C4-2B (cell line): ENCODE measurements at regions not wholly inside any gene's neighbourhood (a gene's known extent, or its start where the extent isn't known, plus 50 kb on each side); places are given as distances from the start of the nearest gene placed in this dataset.

ENCODE experiments used
- H3K27ac ChIP-seq: fragments of 450-650 bp; 2 replicates; pipeline ENCODE4 v1.5.1; 2017
- ZFX ChIP-seq: fragments of 450-650 bp; IDR thresholded peaks from 2 replicates; pipeline ENCODE4 v1.6.1; 2017
- TF ChIP-seq, protein P1 (sequence below): fragments of 450-650 bp; conservative IDR thresholded peaks from 2 replicates; pipeline ENCODE4 v1.5.1; 2017; ENCODE audit warnings: mild to moderate bottlenecking

DNA sequence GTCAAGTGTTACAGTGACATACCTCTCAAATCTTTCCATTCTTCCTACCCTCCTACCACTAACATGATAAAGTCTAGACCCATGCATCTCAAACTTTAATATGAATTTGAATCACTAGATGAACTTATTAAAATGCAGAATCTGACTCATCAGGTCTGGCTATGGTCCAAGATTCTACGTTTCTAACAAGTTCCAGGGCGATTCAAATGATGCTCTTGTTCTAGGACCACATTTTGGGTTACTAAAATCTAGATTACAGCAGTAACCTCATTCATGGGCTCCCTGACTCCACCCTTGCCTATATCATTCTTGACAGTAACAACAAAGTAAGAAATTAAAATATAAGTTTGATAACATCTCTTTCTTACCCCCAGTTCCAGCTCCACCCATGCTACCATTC is 124.8 kb upstream of the LSM8 start:
- TF ChIP-seq, protein P1, sequence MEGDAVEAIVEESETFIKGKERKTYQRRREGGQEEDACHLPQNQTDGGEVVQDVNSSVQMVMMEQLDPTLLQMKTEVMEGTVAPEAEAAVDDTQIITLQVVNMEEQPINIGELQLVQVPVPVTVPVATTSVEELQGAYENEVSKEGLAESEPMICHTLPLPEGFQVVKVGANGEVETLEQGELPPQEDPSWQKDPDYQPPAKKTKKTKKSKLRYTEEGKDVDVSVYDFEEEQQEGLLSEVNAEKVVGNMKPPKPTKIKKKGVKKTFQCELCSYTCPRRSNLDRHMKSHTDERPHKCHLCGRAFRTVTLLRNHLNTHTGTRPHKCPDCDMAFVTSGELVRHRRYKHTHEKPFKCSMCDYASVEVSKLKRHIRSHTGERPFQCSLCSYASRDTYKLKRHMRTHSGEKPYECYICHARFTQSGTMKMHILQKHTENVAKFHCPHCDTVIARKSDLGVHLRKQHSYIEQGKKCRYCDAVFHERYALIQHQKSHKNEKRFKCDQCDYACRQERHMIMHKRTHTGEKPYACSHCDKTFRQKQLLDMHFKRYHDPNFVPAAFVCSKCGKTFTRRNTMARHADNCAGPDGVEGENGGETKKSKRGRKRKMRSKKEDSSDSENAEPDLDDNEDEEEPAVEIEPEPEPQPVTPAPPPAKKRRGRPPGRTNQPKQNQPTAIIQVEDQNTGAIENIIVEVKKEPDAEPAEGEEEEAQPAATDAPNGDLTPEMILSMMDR: no peak
- no peak for TF ChIP-seq ZFX
- no peak overlapping the region for H3K27ac ChIP-seq

DNA sequence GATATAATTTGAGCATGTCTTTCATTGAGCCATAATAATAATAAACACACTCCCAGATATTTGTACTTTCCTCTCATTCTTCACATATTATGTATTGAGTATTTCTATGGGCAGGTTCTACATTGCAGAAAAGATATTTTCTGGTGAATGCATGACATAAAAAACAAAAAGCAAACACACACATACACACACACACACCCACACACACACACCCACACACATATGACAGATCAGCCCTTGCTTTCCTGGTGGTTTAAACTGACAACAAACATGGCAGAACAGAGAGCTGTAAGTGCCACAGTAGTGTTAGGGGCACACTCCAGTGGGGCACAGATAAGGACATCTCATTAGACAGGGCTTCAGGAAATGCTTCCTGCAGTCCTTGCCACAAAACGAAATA is 123.3 kb upstream of the LSM8 start:
- H3K27ac ChIP-seq: no peak overlapping the region
- TF ChIP-seq ZFX: no peak
- TF ChIP-seq, protein P1: no peak

DNA sequence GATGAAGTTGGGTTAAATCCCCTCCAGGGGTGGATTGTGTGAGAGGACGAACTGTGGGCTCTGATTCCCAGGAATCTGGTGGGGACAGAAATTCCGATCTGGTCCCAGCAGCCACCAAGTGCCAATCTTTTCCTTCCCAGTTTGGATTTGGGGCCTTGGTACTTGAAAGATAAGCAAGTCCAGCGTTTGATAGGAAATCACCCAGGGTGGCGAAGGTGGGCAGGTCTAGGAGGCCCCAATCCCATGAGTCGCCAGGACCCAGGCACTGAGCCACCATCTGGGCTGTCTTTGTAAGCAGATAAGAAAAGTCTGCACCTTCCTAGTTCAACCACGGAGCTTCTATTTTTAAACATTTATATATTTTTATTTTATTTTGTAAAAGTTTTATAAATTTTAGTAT is 122.6 kb upstream of the LSM8 start:
- TF ChIP-seq, protein P1: no peak
- no peak for TF ChIP-seq ZFX
- H3K27ac ChIP-seq: no peak overlapping the region

DNA sequence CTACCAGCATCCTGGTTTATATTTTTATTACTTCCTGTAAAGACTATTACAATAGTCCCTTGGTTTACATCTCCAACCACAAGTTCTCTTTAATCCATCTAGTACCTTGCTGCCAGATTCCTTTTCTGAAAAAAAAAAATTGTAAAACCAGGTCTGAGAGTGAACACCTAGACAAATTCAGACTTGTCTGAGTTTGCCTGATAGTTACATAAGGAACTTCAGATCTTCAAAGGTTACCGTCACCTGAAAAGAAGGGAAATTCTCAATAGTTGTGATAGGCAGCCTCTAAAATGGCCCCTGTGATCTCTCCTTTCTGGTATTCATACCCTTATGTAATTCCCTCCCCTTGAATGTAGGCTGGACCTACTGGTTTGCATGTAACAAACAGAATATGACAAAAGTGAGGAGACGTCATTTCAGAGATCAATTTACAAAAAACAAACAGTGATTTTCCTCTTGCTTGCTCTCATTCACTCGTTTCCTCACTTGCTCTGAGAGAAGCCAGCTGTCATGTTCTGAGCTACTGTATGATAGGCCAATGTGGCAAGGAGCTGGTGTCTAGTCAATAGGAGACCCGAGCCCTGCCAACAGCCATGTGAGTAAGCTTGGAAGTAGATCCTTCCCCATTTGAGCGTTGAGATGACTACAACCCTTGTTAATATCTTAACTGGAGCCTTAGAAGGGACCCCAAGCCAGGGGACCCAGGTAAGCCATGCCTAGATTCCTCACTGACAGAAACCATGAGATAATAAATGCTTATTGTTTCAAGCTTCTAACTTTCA is 110.9 kb upstream of the LSM8 start:
- H3K27ac ChIP-seq: no peak overlapping the region

DNA sequence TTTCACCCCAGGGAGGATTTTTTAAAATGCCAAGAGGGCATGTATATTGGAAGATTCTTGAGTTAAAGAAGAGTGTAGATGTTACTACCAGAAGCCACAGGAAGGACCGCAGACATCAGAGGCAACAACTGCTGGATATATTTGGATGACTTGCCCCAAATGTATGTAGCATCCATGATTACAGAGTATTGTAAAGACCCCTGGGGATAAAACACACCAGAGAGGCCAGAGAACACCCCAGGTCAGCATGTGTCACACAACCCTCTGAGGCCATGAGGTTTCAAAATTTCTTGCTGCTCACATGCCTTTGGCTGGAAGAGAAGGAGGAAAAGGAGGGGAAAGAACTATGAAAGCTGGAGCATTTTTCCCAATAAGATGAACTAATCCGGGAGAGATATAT is 108.0 kb upstream of the LSM8 start:
- TF ChIP-seq, protein P1: no peak
- TF ChIP-seq ZFX: no peak
- no peak overlapping the region for H3K27ac ChIP-seq

More for the DNA sequence above, 110.9 kb upstream of the LSM8 start:
- no peak for TF ChIP-seq ZFX
- TF ChIP-seq, protein P1: no peak

DNA sequence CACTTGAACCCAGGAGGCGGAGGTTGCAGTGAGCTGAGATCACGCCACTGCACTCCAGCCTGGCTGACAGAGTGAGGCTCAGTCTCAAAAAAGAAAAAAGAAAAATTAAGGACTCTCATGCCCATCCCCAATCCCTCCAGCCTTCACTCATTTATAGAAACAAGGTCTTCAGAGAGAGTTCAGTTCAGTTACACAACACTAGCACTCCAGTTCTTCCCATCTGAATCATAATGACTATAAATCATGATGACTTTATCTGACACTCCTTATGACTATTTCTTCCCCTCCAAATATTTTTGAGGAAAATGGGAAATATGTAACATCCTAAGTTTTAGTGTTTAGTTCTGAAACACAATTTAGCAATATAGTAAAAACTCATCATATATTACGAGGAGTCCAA is 107.4 kb upstream of the LSM8 start:
- no peak overlapping the region for H3K27ac ChIP-seq

DNA sequence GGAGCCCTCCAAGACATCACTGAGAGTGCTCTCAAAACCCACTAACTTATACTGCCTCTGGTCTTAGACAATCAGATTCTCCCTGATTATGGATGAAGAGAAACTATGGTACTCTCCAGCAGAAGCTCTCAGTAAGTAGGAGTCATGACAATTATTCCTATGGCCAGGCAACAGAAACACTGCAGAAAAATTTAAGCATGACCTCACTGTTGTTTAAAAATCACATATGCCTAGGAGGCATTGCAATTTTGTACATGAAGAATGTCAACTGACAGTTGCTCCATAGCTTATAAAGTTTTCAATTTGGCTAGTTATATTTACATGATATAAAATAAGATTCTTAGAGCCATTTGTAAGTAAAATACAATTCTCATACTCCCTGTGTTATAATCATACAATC is 105.9 kb upstream of the LSM8 start:
- H3K27ac ChIP-seq: no peak overlapping the region
- TF ChIP-seq, protein P1: no peak
- TF ChIP-seq ZFX: no peak

More for the DNA sequence above, 107.4 kb upstream of the LSM8 start:
- TF ChIP-seq ZFX: no peak
- TF ChIP-seq, protein P1: no peak
